Loucy (cell line): ENCODE measurements at regions not wholly inside any gene's neighbourhood (a gene's known extent, or its start where the extent isn't known, plus 50 kb on each side); places are given as distances from the start of the nearest gene placed in this dataset.

Source experiments
- H2AFZ ChIP-seq: fragments of 200-600 bp; sonication (generic); 2 replicates; pipeline ENCODE4 v1.6.0; 2016; ENCODE audit warnings: antibody characterized with exemption, mild to moderate bottlenecking, low read length, moderate library complexity
- H3F3A ChIP-seq: fragments of 200-600 bp; 2 replicates; pipeline ENCODE4 v1.6.0; 2016; ENCODE audit warnings: antibody characterized with exemption, low read depth, mild to moderate bottlenecking
- H3K27me3 ChIP-seq: fragments of 200-600 bp; sonication (generic); 2 replicates; pipeline ENCODE4 v1.6.1; 2014; ENCODE audit warnings: low read length, mild to moderate bottlenecking; ENCODE audit not compliant: insufficient read depth, poor library complexity, severe bottlenecking
- H3K36me3 ChIP-seq: fragments of 200-600 bp; sonication (generic); 2 replicates; pipeline ENCODE4 v1.6.1; 2016; ENCODE audit warnings: low read length; ENCODE audit not compliant: insufficient read depth
- H3K4me1 ChIP-seq: fragments of 200-600 bp; sonication (generic); 2 replicates; pipeline ENCODE4 v1.5.1; 2014; ENCODE audit warnings: low read length, mild to moderate bottlenecking; ENCODE audit not compliant: insufficient read depth, poor library complexity, severe bottlenecking
- H3K4me2 ChIP-seq: fragments of 200-600 bp; sonication (generic); 2 replicates; pipeline ENCODE4 v1.6.0; 2014; ENCODE audit warnings: antibody characterized with exemption, low read length, low read depth, mild to moderate bottlenecking; ENCODE audit not compliant: poor library complexity, severe bottlenecking
- H3K4me3 ChIP-seq: fragments of 200-600 bp; sonication (generic); 2 replicates; pipeline ENCODE4 v1.5.1; 2014; ENCODE audit warnings: low read length, mild to moderate bottlenecking, mixed read lengths; ENCODE audit not compliant: poor library complexity, severe bottlenecking
- H3K79me2 ChIP-seq: fragments of 200-600 bp; sonication (generic); 2 replicates; pipeline ENCODE4 v1.6.1; 2014; ENCODE audit warnings: low read length; ENCODE audit not compliant: insufficient read depth
- H3K9ac ChIP-seq: fragments of 200-600 bp; sonication (generic); 2 replicates; pipeline ENCODE4 v1.6.0; 2014; ENCODE audit warnings: mild to moderate bottlenecking, low read depth, low read length, moderate library complexity; ENCODE audit not compliant: poor library complexity, severe bottlenecking
- H3K9me2 ChIP-seq: fragments of 200-600 bp; sonication (generic); replicated peaks from 2 replicates; pipeline ENCODE4 v1.6.1; 2016; ENCODE audit warnings: low read depth, low read length, mixed read lengths
- H3K9me3 ChIP-seq: fragments of 200-600 bp; sonication (generic); 2 replicates; pipeline ENCODE4 v1.6.1; 2014; ENCODE audit warnings: mild to moderate bottlenecking, antibody characterized with exemption, low read length, low read depth; ENCODE audit not compliant: insufficient read depth
- H4K20me1 ChIP-seq: fragments of 200-600 bp; sonication (generic); 2 replicates; pipeline ENCODE4 v1.6.0; 2014; ENCODE audit warnings: antibody characterized with exemption, low read length, mild to moderate bottlenecking; ENCODE audit not compliant: insufficient read depth, poor library complexity, severe bottlenecking
- EZH2phosphoT487 ChIP-seq: fragments of 200-600 bp; IDR thresholded peaks from 2 replicates; pipeline ENCODE4 v1.6.1; 2018; ENCODE audit warnings: antibody characterized with exemption, mild to moderate bottlenecking, moderate library complexity, borderline replicate concordance
- TF ChIP-seq, protein P1 (sequence below): fragments of 200-600 bp; sonication (generic); conservative IDR thresholded peaks from 2 replicates; pipeline ENCODE4 v1.5.1; 2014; ENCODE audit warnings: mild to moderate bottlenecking, antibody characterized with exemption, low read length

DNA sequence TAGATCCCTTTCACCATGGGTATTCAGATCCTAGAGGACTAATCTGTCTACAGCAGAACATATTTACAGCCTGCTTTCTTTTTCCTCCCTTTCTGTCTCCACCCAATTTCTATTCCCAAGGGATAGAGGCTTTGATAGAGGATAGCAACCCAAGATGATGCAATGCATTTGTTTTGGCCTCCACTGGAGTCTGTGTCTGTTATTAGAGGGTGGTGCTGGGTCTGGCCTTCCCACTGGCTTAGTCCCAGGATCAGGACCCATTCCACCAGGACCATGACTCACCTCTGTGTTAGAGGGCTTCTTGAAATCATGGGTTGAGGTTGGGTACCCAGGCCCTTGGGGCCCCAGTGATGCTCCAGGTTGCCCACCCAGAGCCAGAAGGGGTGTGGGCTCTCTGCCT is 239.7 kb upstream of the TNP1 start:
- no peak overlapping the region for H2AFZ ChIP-seq
- H3K36me3 ChIP-seq, result no peaks in the 10 kb centered on the region
- H3K9me3 ChIP-seq, result no peaks in the 10 kb centered on the region
- H3F3A ChIP-seq, result no peaks in the 10 kb centered on the region
- no peaks in the 10 kb centered on the region for H3K4me1 ChIP-seq
- H3K9ac ChIP-seq, result no peak overlapping the region
- no peaks in the 10 kb centered on the region for H3K9me2 ChIP-seq
- H3K27me3 ChIP-seq, result no peaks in the 10 kb centered on the region
- H3K4me2 ChIP-seq, result no peak overlapping the region
- no peaks in the 10 kb centered on the region for H4K20me1 ChIP-seq
- no peak overlapping the region for H3K4me3 ChIP-seq
- no peak for TF ChIP-seq EZH2phosphoT487
- TF ChIP-seq, protein P1, sequence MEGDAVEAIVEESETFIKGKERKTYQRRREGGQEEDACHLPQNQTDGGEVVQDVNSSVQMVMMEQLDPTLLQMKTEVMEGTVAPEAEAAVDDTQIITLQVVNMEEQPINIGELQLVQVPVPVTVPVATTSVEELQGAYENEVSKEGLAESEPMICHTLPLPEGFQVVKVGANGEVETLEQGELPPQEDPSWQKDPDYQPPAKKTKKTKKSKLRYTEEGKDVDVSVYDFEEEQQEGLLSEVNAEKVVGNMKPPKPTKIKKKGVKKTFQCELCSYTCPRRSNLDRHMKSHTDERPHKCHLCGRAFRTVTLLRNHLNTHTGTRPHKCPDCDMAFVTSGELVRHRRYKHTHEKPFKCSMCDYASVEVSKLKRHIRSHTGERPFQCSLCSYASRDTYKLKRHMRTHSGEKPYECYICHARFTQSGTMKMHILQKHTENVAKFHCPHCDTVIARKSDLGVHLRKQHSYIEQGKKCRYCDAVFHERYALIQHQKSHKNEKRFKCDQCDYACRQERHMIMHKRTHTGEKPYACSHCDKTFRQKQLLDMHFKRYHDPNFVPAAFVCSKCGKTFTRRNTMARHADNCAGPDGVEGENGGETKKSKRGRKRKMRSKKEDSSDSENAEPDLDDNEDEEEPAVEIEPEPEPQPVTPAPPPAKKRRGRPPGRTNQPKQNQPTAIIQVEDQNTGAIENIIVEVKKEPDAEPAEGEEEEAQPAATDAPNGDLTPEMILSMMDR, result no peak
- H3K79me2 ChIP-seq, result no peaks in the 10 kb centered on the region

DNA sequence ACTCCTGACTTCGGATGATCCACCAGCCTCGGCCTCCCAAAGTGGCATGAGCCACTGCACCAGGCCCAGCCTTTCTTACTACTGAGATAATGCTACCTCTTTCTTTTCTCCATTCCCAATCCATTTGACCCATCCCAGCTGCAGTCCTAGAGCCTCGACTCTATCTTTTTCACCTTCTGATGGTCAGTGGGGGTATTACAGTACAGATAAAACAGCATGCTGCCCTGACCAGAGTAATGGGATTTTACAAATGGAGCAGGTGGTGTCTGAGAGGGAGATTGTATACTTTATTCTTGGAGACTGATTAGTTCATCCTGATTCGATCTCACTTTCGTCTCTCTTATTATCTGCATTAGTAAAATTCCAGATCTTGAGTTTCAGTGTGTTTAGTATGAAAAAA is 238.6 kb upstream of the TNP1 start:
- no peaks in the 10 kb centered on the region for H3K27me3 ChIP-seq
- H3K36me3 ChIP-seq, result no peaks in the 10 kb centered on the region
- no peak overlapping the region for H3K4me3 ChIP-seq
- no peaks in the 10 kb centered on the region for H3K9me3 ChIP-seq
- no peaks in the 10 kb centered on the region for H3K79me2 ChIP-seq
- no peak overlapping the region for H2AFZ ChIP-seq
- no peaks in the 10 kb centered on the region for H3K9me2 ChIP-seq
- no peak overlapping the region for H3K4me2 ChIP-seq
- no peaks in the 10 kb centered on the region for H3K4me1 ChIP-seq
- H4K20me1 ChIP-seq, result no peaks in the 10 kb centered on the region
- H3F3A ChIP-seq, result no peaks in the 10 kb centered on the region
- TF ChIP-seq EZH2phosphoT487, result no peak
- TF ChIP-seq, protein P1, result no peak
- no peak overlapping the region for H3K9ac ChIP-seq

DNA sequence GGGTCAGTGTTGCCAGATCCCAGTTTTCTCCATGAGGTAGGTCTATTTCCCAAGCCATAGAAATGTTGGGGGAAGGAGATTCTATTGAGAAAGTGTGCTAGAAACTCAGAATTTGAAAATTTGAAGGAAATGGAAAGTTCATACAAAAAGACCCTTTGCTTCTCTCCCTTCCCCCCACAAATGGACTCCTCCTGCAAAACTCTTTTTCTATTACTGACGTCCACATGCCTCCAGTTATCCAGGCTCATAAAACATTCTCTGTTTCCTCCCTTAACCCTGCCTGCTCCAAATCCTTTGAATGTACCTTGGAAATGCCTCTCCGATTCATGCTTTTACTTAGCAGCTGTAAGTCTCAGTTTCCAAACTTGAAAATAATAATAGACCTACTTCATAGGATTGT is 237.5 kb upstream of the TNP1 start:
- H3K4me1 ChIP-seq, result no peaks in the 10 kb centered on the region
- H3K27me3 ChIP-seq, result no peaks in the 10 kb centered on the region
- no peak overlapping the region for H3K4me2 ChIP-seq
- H3K36me3 ChIP-seq, result no peaks in the 10 kb centered on the region
- H3K9ac ChIP-seq, result no peak overlapping the region
- H4K20me1 ChIP-seq, result no peaks in the 10 kb centered on the region
- TF ChIP-seq, protein P1, result no peak
- TF ChIP-seq EZH2phosphoT487, result no peak
- no peaks in the 10 kb centered on the region for H3K9me3 ChIP-seq
- no peak overlapping the region for H2AFZ ChIP-seq
- no peaks in the 10 kb centered on the region for H3K9me2 ChIP-seq
- H3F3A ChIP-seq, result no peaks in the 10 kb centered on the region
- no peak overlapping the region for H3K4me3 ChIP-seq
- H3K79me2 ChIP-seq, result no peaks in the 10 kb centered on the region
